ENCODE measurements at regions not wholly inside any gene's neighbourhood (a gene's known extent, or its start where the extent isn't known, plus 50 kb on each side); places are given as distances from the start of the nearest gene placed in this dataset.

- intact Hi-C loops (cut with DNase I; ENCODE audit: low total_unique reads): no loop called here
- DNase-seq (ENCODE audit: low spot score in 2 of 2): no peak
- H3K36me3 ChIP-seq: no peaks in the 10 kb centered on the region
- no peak overlapping the region for H3K27ac ChIP-seq
- TF ChIP-seq CTCF (IDR thresholded peaks at IDR 0.05): no peak
- no peak for TF ChIP-seq POLR2A (IDR thresholded peaks at IDR 0.05)
- TF ChIP-seq POLR2AphosphoS5 (IDR thresholded peaks at IDR 0.05): no peak
- H3K4me3 ChIP-seq: no peak overlapping the region
- no peaks in the 10 kb centered on the region for H3K27me3 ChIP-seq
- no peaks in the 10 kb centered on the region for H3K9me3 ChIP-seq
- no peaks in the 10 kb centered on the region for H3K4me1 ChIP-seq
These were observed 79.5 kb upstream of the PIP5K1B start for GRCh38 chr9:68625559-68625958.

- intact Hi-C loops (cut with DNase I; ENCODE audit: low total_unique reads): no loop called here
- TF ChIP-seq POLR2A (IDR thresholded peaks at IDR 0.05): no peak
These were observed 78.5 kb upstream of the PIP5K1B start for GRCh38 chr9:68626526-68626925.

GRCh38 chr9:68627104-68627503 lies 77.9 kb upstream of the PIP5K1B start:
- intact Hi-C loops (cut with DNase I; ENCODE audit: low total_unique reads): no loop called here
- no peak overlapping the region for H3K4me3 ChIP-seq
- TF ChIP-seq POLR2A (IDR thresholded peaks at IDR 0.05) (no peak), CTCF (IDR thresholded peaks at IDR 0.05) (no peak), POLR2AphosphoS5 (IDR thresholded peaks at IDR 0.05) (no peak)
- H3K27me3 ChIP-seq: no peaks in the 10 kb centered on the region
- H3K9me3 ChIP-seq: no peaks in the 10 kb centered on the region
- H3K27ac ChIP-seq: no peak overlapping the region
- no peak for DNase-seq (ENCODE audit: low spot score in 2 of 2)
- H3K36me3 ChIP-seq: no peaks in the 10 kb centered on the region
- no peaks in the 10 kb centered on the region for H3K4me1 ChIP-seq

More at GRCh38 chr9:68626526-68626925, 78.5 kb upstream of the PIP5K1B start:
- Histone ChIP-seq H3K27me3 (no peaks in the 10 kb centered on the region), H3K4me1 (no peaks in the 10 kb centered on the region), H3K9me3 (no peaks in the 10 kb centered on the region), H3K4me3 (no peak overlapping the region), H3K36me3 (no peaks in the 10 kb centered on the region), H3K27ac (no peak overlapping the region)
- no peak for DNase-seq (ENCODE audit: low spot score in 2 of 2)

- TF ChIP-seq POLR2A (IDR thresholded peaks at IDR 0.05) (no peak), POLR2AphosphoS5 (IDR thresholded peaks at IDR 0.05) (no peak), CTCF (IDR thresholded peaks at IDR 0.05) (no peak)
- Histone ChIP-seq H3K27me3 (no peaks in the 10 kb centered on the region), H3K27ac (no peak overlapping the region), H3K9me3 (no peaks in the 10 kb centered on the region), H3K4me1 (no peaks in the 10 kb centered on the region), H3K36me3 (no peaks in the 10 kb centered on the region), H3K4me3 (no peak overlapping the region)
- DNase-seq (ENCODE audit: low spot score in 2 of 2): no peak
- intact Hi-C loops (cut with DNase I; ENCODE audit: low total_unique reads): no loop called here
These were observed 77.4 kb upstream of the PIP5K1B start for GRCh38 chr9:68627594-68627993.

GRCh38 chr9:68629042-68629441 lies 76.0 kb upstream of the PIP5K1B start:
- H3K4me1 ChIP-seq: no peaks in the 10 kb centered on the region
- no peaks in the 10 kb centered on the region for H3K36me3 ChIP-seq
- no peak overlapping the region for H3K4me3 ChIP-seq
- H3K9me3 ChIP-seq: no peaks in the 10 kb centered on the region
- H3K27ac ChIP-seq: no peak overlapping the region
- DNase-seq (ENCODE audit: low spot score in 2 of 2): no peak
- TF ChIP-seq POLR2AphosphoS5 (IDR thresholded peaks at IDR 0.05) (no peak), CTCF (IDR thresholded peaks at IDR 0.05) (no peak), POLR2A (IDR thresholded peaks at IDR 0.05) (no peak)
- no peaks in the 10 kb centered on the region for H3K27me3 ChIP-seq
- intact Hi-C loops (cut with DNase I; ENCODE audit: low total_unique reads): no loop called here

GRCh38 chr9:68631811-68632210 lies 73.2 kb upstream of the PIP5K1B start:
- no peak for DNase-seq (ENCODE audit: low spot score in 2 of 2)
- Histone ChIP-seq H3K27me3 (no peaks in the 10 kb centered on the region), H3K4me3 (no peak overlapping the region), H3K4me1 (no peaks in the 10 kb centered on the region), H3K27ac (no peak overlapping the region), H3K36me3 (no peaks in the 10 kb centered on the region), H3K9me3 (no peaks in the 10 kb centered on the region)
- intact Hi-C loops (cut with DNase I; ENCODE audit: low total_unique reads): no loop called here
- TF ChIP-seq POLR2AphosphoS5 (IDR thresholded peaks at IDR 0.05) (no peak), POLR2A (IDR thresholded peaks at IDR 0.05) (no peak), CTCF (IDR thresholded peaks at IDR 0.05) (no peak)
